SK-N-SH (cell line): ENCODE measurements at regions not wholly inside any gene's neighbourhood (a gene's known extent, or its start where the extent isn't known, plus 50 kb on each side); places are given as distances from the start of the nearest gene placed in this dataset.

ENCODE experiments used
- CTCF ChIA-PET: fragments of 300-600, 350-600 bp; formaldehyde crosslinking; extraction: SDS; loops from one replicate; lab custom pipeline; 2021; lab: Yijun Ruan, JAX
- POLR2A ChIA-PET: fragments of 350-600 bp; sonication (Branson Sonifier 250); formaldehyde crosslinking; extraction: SDS; loops from one replicate; lab custom pipeline; 2020; ENCODE audit warnings: antibody characterized with exemption, inconsistent platforms; lab: Yijun Ruan, JAX
- DNase-seq: peaks from one replicate; pipeline ENCODE4 v3.0.0; 2012
- H2AFZ ChIP-seq: fragments of 200-600 bp; sonication (generic); 2 replicates; pipeline ENCODE4 v1.8.1; 2016; ENCODE audit warnings: antibody characterized with exemption, mild to moderate bottlenecking, low read depth
- H3F3A ChIP-seq: fragments of 200-600 bp; sonication (generic); replicated peaks from 2 replicates; pipeline ENCODE3; 2016; ENCODE audit warnings: antibody characterized with exemption, mild to moderate bottlenecking; ENCODE audit not compliant: insufficient read depth
- H3K27ac ChIP-seq, 2 experiments: fragments of 200-500 bp in 1 of 2; fragments of 200-600 bp in 1 of 2; sonication (Bioruptor generic) in 1 of 2; sonication (generic), shearing (Covaris generic) in 1 of 2; 2 replicates each; pipeline versions ENCODE4 v1.5.1 to v1.6.1; 2014 to 2016; ENCODE audit warnings: low read depth in 2 of 2, inconsistent platforms in 1 of 2, low read length in 1 of 2, mild to moderate bottlenecking in 1 of 2, mixed read lengths in 1 of 2
- H3K27me3 ChIP-seq: fragments of 200-600 bp; sonication (generic), shearing (Covaris generic); 2 replicates; pipeline ENCODE4 v1.6.1; 2016; ENCODE audit warnings: mixed run types; ENCODE audit not compliant: insufficient read depth
- H3K36me3 ChIP-seq, 2 experiments: fragments of 200-500 bp in 1 of 2; fragments of 200-600 bp in 1 of 2; sonication (Bioruptor generic) in 1 of 2; sonication (generic) in 1 of 2; replicated peaks in 1 of 2; 2 replicates each; pipeline versions ENCODE3 to v1.5.1; 2014 to 2016; ENCODE audit warnings: low read length in 1 of 2, mild to moderate bottlenecking in 1 of 2; ENCODE audit not compliant: insufficient read depth in 2 of 2, control insufficient read depth in 1 of 2
- H3K4me1 ChIP-seq, 2 experiments: fragments of 200-500 bp in 1 of 2; fragments of 200-600 bp in 1 of 2; sonication (Bioruptor generic) in 1 of 2; sonication (generic), shearing (Covaris generic) in 1 of 2; 2 replicates each; pipeline versions ENCODE4 v1.5.1 to v1.6.1; 2014 to 2016; ENCODE audit warnings: low read depth in 1 of 2, low read length in 1 of 2, mixed run types in 1 of 2; ENCODE audit not compliant: insufficient read depth in 2 of 2, control insufficient read depth in 1 of 2
- H3K4me2 ChIP-seq: fragments of 200-600 bp; sonication (generic), shearing (Covaris generic); 2 replicates; pipeline ENCODE4 v1.6.1; 2017; ENCODE audit warnings: mixed run types
- H3K4me3 ChIP-seq, 2 experiments: fragments of 200-500 bp in 1 of 2; fragments of 200-600 bp in 1 of 2; sonication (Bioruptor generic) in 1 of 2; sonication (generic), shearing (Covaris generic) in 1 of 2; 2 replicates each; pipeline versions ENCODE4 v1.5.1 to v1.8.1; 2014 to 2016; ENCODE audit warnings: low read depth in 2 of 2, inconsistent platforms in 1 of 2, low read length in 1 of 2, mild to moderate bottlenecking in 1 of 2, mixed read lengths in 1 of 2, moderate library complexity in 1 of 2
- H3K79me2 ChIP-seq: fragments of 200-600 bp; sonication (generic); 2 replicates; pipeline ENCODE4 v1.8.1; 2017; ENCODE audit warnings: mild to moderate bottlenecking; ENCODE audit not compliant: insufficient read depth
- H3K9ac ChIP-seq: fragments of 200-600 bp; sonication (generic); 2 replicates; pipeline ENCODE4 v1.6.1; 2017; ENCODE audit warnings: mixed run types
- H3K9me2 ChIP-seq: fragments of 200-600 bp; sonication (generic); 2 replicates; pipeline ENCODE4 v1.6.1; 2017; ENCODE audit warnings: mixed run types
- H3K9me3 ChIP-seq: fragments of 200-600 bp; sonication (generic); 2 replicates; pipeline ENCODE4 v1.6.1; 2017; ENCODE audit warnings: mixed run types, mild to moderate bottlenecking, moderate library complexity
- H4K20me1 ChIP-seq: fragments of 200-600 bp; sonication (generic); 2 replicates; pipeline ENCODE4 v1.6.1; 2017; ENCODE audit warnings: mild to moderate bottlenecking, mixed run types; ENCODE audit not compliant: insufficient read depth
- CHD2 ChIP-seq: fragments of 150-350 bp; IDR thresholded peaks from 2 replicates; pipeline ENCODE4 v1.6.1; 2018; ENCODE audit warnings: low read length; ENCODE audit not compliant: partially characterized antibody
- FOXJ3 ChIP-seq: sonication (generic); formaldehyde crosslinking; IDR thresholded peaks from 2 replicates; pipeline ENCODE4 v1.5.1; 2020; ENCODE audit warnings: mild to moderate bottlenecking, missing genetic modification reagents
- FOXM1 ChIP-seq: IDR thresholded peaks from 2 replicates; pipeline ENCODE4 v1.4.0; 2012; ENCODE audit warnings: low read depth, mild to moderate bottlenecking
- GABPA ChIP-seq: IDR thresholded peaks from 2 replicates; pipeline ENCODE4 v1.4.0; 2012; ENCODE audit warnings: low read depth, mild to moderate bottlenecking
- GATA2 ChIP-seq: sonication (generic); formaldehyde crosslinking; IDR thresholded peaks from 2 replicates; pipeline ENCODE4 v1.5.0; 2020; ENCODE audit warnings: mild to moderate bottlenecking, missing genetic modification reagents
- MEF2A ChIP-seq: IDR thresholded peaks from 2 replicates; pipeline ENCODE4 v1.4.0; 2012; ENCODE audit warnings: low read depth, borderline replicate concordance
- MXI1 ChIP-seq: IDR thresholded peaks from 2 replicates; pipeline ENCODE4 v1.6.1; 2012; ENCODE audit warnings: mild to moderate bottlenecking, low read depth, low read length, improper control_type of control experiment
- NFIC ChIP-seq: IDR thresholded peaks from 2 replicates; pipeline ENCODE4 v1.4.0; 2012; ENCODE audit warnings: borderline replicate concordance
- NRF1 ChIP-seq: IDR thresholded peaks from 2 replicates; pipeline ENCODE4 v1.6.1; 2012; ENCODE audit warnings: low read depth, mild to moderate bottlenecking, low read length
- POLR2AphosphoS5 ChIP-seq: IDR thresholded peaks from 2 replicates; pipeline ENCODE4 v1.6.1; 2012; ENCODE audit warnings: low read depth, low read length
- RAD21 ChIP-seq: IDR thresholded peaks from 2 replicates; pipeline ENCODE4 v1.6.1; 2012; ENCODE audit warnings: mild to moderate bottlenecking, low read length
- RXRA ChIP-seq: IDR thresholded peaks from 2 replicates; pipeline ENCODE4 v1.4.0; 2012; ENCODE audit warnings: low read depth, mild to moderate bottlenecking, borderline replicate concordance
- SIN3A ChIP-seq: IDR thresholded peaks from 2 replicates; pipeline ENCODE4 v1.6.1; 2012; ENCODE audit warnings: low read depth, mild to moderate bottlenecking, low read length, moderate library complexity, borderline replicate concordance
- SMC3 ChIP-seq: IDR thresholded peaks from 2 replicates; pipeline ENCODE4 v1.6.1; 2012; ENCODE audit warnings: low read depth, low read length, improper control_type of control experiment
- TCF12 ChIP-seq: IDR thresholded peaks from 2 replicates; pipeline ENCODE4 v1.4.0; 2012
- TEAD4 ChIP-seq: IDR thresholded peaks from 2 replicates; pipeline ENCODE4 v1.4.0; 2012; ENCODE audit warnings: mild to moderate bottlenecking, borderline replicate concordance; ENCODE audit not compliant: insufficient read depth
- YY1 ChIP-seq: IDR thresholded peaks from 2 replicates; pipeline ENCODE4 v1.4.0; 2012; ENCODE audit warnings: low read depth, mild to moderate bottlenecking
- WGBS: methylation state at CpG from one replicate; pipeline ENCODE4 v1.1.6; 2017; ENCODE audit warnings: low lambda C conversion rate; 5-methylcytosine and 5-hydroxymethylcytosine counted together
- TF ChIP-seq, protein P1 (sequence below): IDR thresholded peaks from 2 replicates; pipeline ENCODE4 v1.4.0; 2012; ENCODE audit warnings: low read depth, borderline replicate concordance
- TF ChIP-seq, protein P2 (sequence below): IDR thresholded peaks from 2 replicates; pipeline ENCODE4; 2012
- TF ChIP-seq, protein P3 (sequence below): IDR thresholded peaks from 2 replicates; pipeline ENCODE4 v1.4.0; 2012; ENCODE audit warnings: low read depth
- TF ChIP-seq, protein P4 (sequence below): fragments of 150-350 bp; IDR thresholded peaks from 2 replicates; pipeline ENCODE4 v1.6.1; 2016; ENCODE audit warnings: mild to moderate bottlenecking, low read depth, low read length
- TF ChIP-seq, protein P5 (sequence below): IDR thresholded peaks from 2 replicates; pipeline ENCODE4 v1.4.0; 2012; ENCODE audit warnings: low read depth, borderline replicate concordance
- TF ChIP-seq, protein P6 (sequence below): fragments of 200-600 bp; sonication (generic); IDR thresholded peaks from 2 replicates; pipeline ENCODE4 v1.6.1; 2017; ENCODE audit warnings: antibody characterized with exemption, mild to moderate bottlenecking, moderate library complexity

DNA sequence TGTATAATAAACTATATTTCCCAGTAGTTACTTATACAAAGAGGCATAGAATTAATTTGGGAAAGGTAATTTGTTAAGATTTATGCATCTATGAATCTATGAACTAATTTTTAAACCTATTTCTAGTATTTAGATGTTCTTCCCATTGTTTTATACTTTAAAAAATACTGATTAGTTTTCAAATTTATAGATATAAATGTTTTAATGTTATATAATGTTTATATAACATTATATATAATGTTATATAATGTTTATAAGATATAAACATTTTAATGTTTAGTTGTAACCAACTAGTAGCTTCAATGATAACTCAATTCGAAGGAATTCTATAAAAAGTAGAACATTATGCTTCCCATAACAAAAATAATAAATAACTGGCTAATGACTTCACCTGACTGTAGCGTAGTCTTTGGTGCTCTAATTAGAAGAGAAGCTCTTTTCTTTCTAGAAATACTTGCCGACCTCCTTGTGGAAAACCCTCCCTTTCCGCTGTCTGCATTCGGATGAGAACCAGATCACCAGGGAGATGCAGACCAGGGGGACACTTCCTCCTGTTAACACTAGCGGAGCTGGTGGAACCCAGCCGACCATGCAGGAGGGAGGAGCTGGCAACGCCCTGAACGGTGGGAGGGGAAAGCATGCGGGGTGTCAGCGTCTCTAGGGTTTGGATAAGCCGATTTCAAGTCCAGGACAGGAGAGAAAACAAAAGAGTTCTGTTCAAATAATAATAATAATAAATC, 158.4 kb downstream of the OR2B2 start (continued):
- no peak for TF ChIP-seq RXRA
- TF ChIP-seq SMC3: no peak
- TF ChIP-seq FOXM1: no peak
- TF ChIP-seq, protein P1, sequence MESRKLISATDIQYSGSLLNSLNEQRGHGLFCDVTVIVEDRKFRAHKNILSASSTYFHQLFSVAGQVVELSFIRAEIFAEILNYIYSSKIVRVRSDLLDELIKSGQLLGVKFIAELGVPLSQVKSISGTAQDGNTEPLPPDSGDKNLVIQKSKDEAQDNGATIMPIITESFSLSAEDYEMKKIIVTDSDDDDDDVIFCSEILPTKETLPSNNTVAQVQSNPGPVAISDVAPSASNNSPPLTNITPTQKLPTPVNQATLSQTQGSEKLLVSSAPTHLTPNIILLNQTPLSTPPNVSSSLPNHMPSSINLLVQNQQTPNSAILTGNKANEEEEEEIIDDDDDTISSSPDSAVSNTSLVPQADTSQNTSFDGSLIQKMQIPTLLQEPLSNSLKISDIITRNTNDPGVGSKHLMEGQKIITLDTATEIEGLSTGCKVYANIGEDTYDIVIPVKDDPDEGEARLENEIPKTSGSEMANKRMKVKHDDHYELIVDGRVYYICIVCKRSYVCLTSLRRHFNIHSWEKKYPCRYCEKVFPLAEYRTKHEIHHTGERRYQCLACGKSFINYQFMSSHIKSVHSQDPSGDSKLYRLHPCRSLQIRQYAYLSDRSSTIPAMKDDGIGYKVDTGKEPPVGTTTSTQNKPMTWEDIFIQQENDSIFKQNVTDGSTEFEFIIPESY: no peak
- no peak for TF ChIP-seq FOXJ3 (CRISPR knock-in tag)
- 0 out of 2 replicates have a peak, but pooled peaks have one; percentile 23 for TF ChIP-seq SIN3A
- TF ChIP-seq POLR2AphosphoS5: no peak
- no peak for TF ChIP-seq GATA2
- no peak for TF ChIP-seq MEF2A
- TF ChIP-seq GABPA: peak; percentile 42; the same call in 1 of the 2 replicates

DNA sequence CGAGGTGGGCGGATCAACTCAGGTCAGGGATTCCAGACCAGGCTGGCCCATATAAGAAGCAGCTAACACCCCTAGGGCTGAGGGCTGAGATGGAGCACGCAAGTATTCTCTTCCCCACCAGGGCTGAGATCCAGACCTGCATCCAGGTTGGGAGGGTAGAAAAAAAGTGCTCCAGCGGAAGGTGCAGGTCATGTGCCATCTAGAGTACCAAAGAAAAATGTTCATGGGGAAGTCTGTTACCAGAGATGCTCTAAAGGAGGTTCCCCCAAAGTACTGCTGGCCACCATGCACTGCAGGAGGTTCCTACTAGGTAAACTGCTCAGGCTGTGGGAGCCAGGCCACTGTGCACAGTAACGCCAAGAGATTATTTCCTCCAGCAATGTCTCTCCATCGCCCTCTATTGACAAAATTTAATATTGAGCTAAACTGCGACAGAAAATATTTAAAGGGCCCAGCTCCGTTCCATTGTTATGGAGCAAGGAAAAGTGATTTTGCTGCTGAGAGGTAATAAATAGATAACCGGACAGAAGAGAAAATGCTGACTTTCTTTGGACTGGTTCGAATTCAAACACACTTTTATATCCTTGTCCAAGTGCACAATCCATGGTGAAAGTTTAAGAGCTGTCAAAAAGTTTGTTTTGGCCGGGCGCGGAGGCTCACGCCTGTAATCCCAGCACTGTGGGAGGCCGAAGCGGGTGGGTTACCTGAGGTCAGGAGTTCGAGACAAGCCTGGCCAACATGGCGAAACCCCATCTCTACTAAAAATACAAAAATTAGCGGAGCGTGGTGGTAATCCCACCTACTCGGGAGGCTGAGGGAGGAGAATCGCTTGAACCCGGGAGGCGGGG, 159.9 kb downstream of the OR2B2 start:
- Histone ChIP-seq H3K4me2 (peak overlapping the region; percentile 88), H3K9me3 (no peaks in the 10 kb centered on the region), H3K27me3 (peaks cover 11% of the 10 kb centered on the region; the same call in 1 of the 2 replicates), H3K4me3 (peak overlapping the region; percentile 66 to 97), H3K4me1 (no peaks in the 10 kb centered on the region), H2AFZ (peak overlapping the region; percentile 99), H3K36me3 (no peaks in the 10 kb centered on the region), H3K79me2 (no peaks in the 10 kb centered on the region), H3K9ac (peak overlapping the region; percentile 72), H3F3A (peaks cover 9% of the 10 kb centered on the region), H3K27ac (peak overlapping the region; percentile 32 to 71; a peak in 1 of 4 replicates), H3K9me2 (no peaks in the 10 kb centered on the region), H4K20me1 (no peaks in the 10 kb centered on the region)
- peak; percentile 53 for DNase-seq
- 18% methylated on average over 22 of the region's 24 CpGs for WGBS
- POLR2A ChIA-PET: interaction anchor here (0.6 kb wide), 1 partner anchor 55 kb away, joined by 3 read pairs; a partner anchor contains a TSS
- CTCF ChIA-PET: interaction anchor here (0.6 to 3.9 kb wide), 35 partner anchors 9 to 1828 kb away, joined by 3 to 41 read pairs (median 4); partner anchors contain the start of gene ZNF184
- TF ChIP-seq, protein P2, sequence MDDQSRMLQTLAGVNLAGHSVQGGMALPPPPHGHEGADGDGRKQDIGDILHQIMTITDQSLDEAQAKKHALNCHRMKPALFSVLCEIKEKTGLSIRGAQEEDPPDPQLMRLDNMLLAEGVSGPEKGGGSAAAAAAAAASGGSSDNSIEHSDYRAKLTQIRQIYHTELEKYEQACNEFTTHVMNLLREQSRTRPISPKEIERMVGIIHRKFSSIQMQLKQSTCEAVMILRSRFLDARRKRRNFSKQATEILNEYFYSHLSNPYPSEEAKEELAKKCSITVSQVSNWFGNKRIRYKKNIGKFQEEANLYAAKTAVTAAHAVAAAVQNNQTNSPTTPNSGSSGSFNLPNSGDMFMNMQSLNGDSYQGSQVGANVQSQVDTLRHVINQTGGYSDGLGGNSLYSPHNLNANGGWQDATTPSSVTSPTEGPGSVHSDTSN: no peak
- TF ChIP-seq CHD2: peak; percentile 48
- TF ChIP-seq YY1: 0 out of 2 replicates have a peak, but pooled peaks have one; percentile 19
- TF ChIP-seq MXI1: peak; percentile 27; the same call in 1 of the 2 replicates
- TF ChIP-seq, protein P3, sequence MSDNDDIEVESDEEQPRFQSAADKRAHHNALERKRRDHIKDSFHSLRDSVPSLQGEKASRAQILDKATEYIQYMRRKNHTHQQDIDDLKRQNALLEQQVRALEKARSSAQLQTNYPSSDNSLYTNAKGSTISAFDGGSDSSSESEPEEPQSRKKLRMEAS: peak; percentile 49; the same call in 1 of the 2 replicates
- TF ChIP-seq, protein P4, sequence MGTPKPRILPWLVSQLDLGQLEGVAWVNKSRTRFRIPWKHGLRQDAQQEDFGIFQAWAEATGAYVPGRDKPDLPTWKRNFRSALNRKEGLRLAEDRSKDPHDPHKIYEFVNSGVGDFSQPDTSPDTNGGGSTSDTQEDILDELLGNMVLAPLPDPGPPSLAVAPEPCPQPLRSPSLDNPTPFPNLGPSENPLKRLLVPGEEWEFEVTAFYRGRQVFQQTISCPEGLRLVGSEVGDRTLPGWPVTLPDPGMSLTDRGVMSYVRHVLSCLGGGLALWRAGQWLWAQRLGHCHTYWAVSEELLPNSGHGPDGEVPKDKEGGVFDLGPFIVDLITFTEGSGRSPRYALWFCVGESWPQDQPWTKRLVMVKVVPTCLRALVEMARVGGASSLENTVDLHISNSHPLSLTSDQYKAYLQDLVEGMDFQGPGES: no peak
- no peak for TF ChIP-seq NFIC
- TF ChIP-seq, protein P5, sequence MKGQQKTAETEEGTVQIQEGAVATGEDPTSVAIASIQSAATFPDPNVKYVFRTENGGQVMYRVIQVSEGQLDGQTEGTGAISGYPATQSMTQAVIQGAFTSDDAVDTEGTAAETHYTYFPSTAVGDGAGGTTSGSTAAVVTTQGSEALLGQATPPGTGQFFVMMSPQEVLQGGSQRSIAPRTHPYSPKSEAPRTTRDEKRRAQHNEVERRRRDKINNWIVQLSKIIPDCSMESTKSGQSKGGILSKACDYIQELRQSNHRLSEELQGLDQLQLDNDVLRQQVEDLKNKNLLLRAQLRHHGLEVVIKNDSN: no peak
- no peak for TF ChIP-seq RXRA
- TF ChIP-seq TEAD4: no peak
- TF ChIP-seq TCF12: no peak
- 0 out of 2 replicates have a peak, but pooled peaks have one; percentile 8 for TF ChIP-seq NRF1
- TF ChIP-seq RAD21: peak; percentile 81
- TF ChIP-seq, protein P6, sequence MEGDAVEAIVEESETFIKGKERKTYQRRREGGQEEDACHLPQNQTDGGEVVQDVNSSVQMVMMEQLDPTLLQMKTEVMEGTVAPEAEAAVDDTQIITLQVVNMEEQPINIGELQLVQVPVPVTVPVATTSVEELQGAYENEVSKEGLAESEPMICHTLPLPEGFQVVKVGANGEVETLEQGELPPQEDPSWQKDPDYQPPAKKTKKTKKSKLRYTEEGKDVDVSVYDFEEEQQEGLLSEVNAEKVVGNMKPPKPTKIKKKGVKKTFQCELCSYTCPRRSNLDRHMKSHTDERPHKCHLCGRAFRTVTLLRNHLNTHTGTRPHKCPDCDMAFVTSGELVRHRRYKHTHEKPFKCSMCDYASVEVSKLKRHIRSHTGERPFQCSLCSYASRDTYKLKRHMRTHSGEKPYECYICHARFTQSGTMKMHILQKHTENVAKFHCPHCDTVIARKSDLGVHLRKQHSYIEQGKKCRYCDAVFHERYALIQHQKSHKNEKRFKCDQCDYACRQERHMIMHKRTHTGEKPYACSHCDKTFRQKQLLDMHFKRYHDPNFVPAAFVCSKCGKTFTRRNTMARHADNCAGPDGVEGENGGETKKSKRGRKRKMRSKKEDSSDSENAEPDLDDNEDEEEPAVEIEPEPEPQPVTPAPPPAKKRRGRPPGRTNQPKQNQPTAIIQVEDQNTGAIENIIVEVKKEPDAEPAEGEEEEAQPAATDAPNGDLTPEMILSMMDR: peak; percentile 80
- no peak for TF ChIP-seq GABPA
